NCI-H1694 treated with DMSO at 0.1 percent for 48 hours (cell line): ENCODE measurements at regions not wholly inside any gene's neighbourhood (a gene's known extent, or its start where the extent isn't known, plus 50 kb on each side); places are given as distances from the start of the nearest gene placed in this dataset.

Experiments used
- DNase-seq: peaks from one replicate; lab custom pipeline; 2025; lab: John Stamatoyannopoulos, UW

GRCh38 chr3:146308682-146309081, 57.8 kb upstream of the PLSCR4 start:
- DNase-seq: no peak

GRCh38 chr3:146308222-146308621, 57.3 kb upstream of the PLSCR4 start:
- no peak for DNase-seq

DNA sequence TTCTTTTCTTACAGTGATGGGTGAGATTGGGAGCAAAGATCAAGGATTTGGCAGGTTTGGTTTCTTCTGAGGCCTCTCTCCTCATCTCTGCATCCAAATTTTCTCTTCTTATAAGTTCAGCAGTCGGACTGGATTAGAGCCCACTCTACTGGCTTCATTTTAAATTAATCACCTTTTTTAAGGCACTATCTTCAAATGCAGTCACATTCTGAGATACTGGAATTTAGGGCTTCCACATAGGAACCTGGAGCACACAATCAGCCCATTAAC, 56.5 kb upstream of the PLSCR4 start:
- DNase-seq: no peak

DNA sequence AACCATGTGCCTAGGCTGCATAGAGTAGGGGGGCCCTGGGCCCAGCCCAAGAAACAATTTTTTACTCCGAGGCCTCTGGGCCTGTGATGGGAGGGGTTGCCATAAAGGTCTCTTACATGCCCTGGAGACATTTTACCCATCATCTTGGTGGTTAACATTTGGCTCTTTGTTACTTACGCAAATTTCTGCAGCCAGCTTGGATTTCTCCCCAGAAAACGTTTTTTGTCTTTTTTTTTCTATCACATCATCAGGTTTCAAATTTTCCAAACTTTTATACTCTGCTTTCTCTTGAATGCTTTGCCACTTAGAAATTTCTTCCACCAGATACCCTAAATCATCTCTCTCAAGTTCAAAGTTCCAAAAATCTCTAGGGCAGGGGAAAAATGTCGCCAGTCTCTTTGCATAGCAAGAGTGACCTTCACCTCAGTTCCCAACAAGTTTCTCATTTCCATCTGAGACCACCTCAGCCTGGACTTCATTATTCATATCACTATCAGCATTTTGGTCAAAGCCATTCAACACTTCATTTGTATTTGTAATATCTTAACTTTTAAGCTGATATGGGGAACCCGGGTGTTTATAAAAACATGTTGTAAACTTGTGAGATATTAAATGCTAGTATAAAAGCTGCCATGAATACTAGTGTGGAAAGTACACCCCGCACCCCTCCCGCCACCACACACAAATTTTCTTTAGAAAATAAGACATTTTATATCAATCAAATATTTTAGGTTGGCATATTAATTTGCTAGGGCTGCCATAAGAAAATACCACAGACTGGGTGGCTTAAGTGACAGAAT, 56.0 kb upstream of the PLSCR4 start:
- DNase-seq: no peak

GRCh38 chr3:146305808-146306423, 55.0 kb upstream of the PLSCR4 start:
- DNase-seq: no peak

DNA sequence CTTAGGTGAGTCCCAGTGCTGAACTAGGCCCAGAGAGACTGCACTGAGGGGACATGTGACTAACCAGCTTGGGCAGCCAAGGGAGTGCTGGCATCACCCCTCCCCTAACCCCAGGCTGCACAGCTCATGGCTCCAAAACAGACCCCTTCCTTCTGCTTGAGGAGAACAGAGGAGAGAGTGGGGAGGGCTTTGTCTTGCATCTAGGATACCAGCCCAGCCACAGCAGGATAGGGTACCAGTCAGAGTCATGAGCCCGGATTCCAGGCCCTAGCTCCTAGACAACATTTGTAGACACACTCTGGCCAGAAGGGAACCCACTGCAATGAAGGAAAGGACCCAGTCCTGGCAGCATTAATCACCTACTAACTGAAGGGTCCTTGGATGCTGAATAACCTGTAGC, 49.9 kb upstream of the PLSCR4 start:
- no peak for DNase-seq
